ENCODE measurements at regions not wholly inside any gene's neighbourhood (a gene's known extent, or its start where the extent isn't known, plus 50 kb on each side); places are given as distances from the start of the nearest gene placed in this dataset.

GRCh38 chr7:131613909-131614308, 57.5 kb upstream of the PODXL start:
- TF ChIP-seq, protein P1, sequence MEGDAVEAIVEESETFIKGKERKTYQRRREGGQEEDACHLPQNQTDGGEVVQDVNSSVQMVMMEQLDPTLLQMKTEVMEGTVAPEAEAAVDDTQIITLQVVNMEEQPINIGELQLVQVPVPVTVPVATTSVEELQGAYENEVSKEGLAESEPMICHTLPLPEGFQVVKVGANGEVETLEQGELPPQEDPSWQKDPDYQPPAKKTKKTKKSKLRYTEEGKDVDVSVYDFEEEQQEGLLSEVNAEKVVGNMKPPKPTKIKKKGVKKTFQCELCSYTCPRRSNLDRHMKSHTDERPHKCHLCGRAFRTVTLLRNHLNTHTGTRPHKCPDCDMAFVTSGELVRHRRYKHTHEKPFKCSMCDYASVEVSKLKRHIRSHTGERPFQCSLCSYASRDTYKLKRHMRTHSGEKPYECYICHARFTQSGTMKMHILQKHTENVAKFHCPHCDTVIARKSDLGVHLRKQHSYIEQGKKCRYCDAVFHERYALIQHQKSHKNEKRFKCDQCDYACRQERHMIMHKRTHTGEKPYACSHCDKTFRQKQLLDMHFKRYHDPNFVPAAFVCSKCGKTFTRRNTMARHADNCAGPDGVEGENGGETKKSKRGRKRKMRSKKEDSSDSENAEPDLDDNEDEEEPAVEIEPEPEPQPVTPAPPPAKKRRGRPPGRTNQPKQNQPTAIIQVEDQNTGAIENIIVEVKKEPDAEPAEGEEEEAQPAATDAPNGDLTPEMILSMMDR (IDR thresholded peaks at IDR 0.05) = no peak
- intact Hi-C loops (cut with DNase I) = no loop called here
- ATAC-seq (no peak), DNase-seq (no peak)
- H3K9me3 ChIP-seq = no peaks in the 10 kb centered on the region
- H3K27me3 ChIP-seq = no peaks in the 10 kb centered on the region
- H3K4me3 ChIP-seq = no peak overlapping the region
- H3K4me1 ChIP-seq = peaks cover 0 to 7% (median 1%) of the 10 kb centered on the region in 9 donors
- H3K27ac ChIP-seq = peak overlapping the region in 1 of 10 donors; percentile 10
- no peaks in the 10 kb centered on the region for H3K36me3 ChIP-seq
- WGBS, 2 donors = 73 to 77% methylated on average over 7 of the region's 7 CpGs

DNA sequence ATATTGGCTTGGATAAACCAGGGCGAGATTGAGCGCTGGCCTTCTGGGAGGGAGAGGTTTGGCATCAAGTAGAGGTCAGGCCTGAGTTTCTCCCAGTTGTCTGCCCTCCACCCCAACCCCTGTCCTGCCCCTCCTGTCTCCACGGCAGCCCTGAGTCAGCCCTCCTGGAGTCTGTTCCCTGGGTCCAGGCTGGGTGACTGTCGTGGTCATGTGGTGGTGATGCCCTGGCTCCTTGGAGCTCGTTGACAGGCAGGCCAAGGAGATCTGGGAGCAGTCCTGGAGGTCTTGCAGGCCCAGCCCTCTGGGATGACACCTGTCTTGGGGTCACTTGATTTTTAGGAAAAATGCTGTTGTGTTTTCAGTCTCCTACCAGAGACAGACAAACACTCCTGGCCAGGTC, 53.6 kb upstream of the PODXL start:
- H3K9me3 ChIP-seq = no peaks in the 10 kb centered on the region
- no peak for DNase-seq
- no peak overlapping the region for H3K4me3 ChIP-seq
- no peak overlapping the region for H3K27ac ChIP-seq
- H3K36me3 ChIP-seq = no peaks in the 10 kb centered on the region
- H3K4me1 ChIP-seq = peaks cover 0 to 13% (median 9%) of the 10 kb centered on the region in 9 donors
- WGBS, 2 donors = 88 to 95% methylated on average over 5 of the region's 5 CpGs
- no peaks in the 10 kb centered on the region for H3K27me3 ChIP-seq
- TF ChIP-seq, protein P1 (IDR thresholded peaks at IDR 0.05) = no peak
- ATAC-seq = no peak
- intact Hi-C loops (cut with DNase I) = no loop called here

DNA sequence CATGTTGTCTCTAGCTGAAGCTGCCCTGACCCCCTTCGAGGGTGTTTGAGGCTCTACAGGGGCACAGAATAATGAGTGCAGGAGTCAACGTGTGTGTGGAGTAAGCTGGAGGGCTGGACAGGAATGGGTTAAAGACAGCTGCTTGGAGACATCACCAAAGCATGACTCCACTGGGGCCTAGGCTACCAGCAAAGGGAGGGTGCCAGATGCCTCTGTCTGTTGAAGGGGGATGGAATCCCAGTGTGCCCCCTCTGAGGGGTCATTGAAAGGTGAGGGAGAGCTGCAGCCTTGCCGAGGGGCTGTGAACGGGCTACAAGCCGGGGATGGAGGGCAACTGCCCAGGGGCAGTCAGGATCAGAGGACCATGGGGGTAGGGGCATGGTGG, 51.7 kb upstream of the PODXL start:
- Histone ChIP-seq H3K9me3 (no peaks in the 10 kb centered on the region), H3K36me3 (no peaks in the 10 kb centered on the region), H3K27ac (no peak overlapping the region), H3K4me3 (no peak overlapping the region), H3K27me3 (no peaks in the 10 kb centered on the region), H3K4me1 (peaks cover 0 to 22% (median 11%) of the 10 kb centered on the region in 9 donors)
- 63 to 69% methylated on average over 5 of the region's 5 CpGs for WGBS, 2 donors
- TF ChIP-seq, protein P1 (IDR thresholded peaks at IDR 0.05) = no peak
- DNase-seq = no peak
- intact Hi-C loops (cut with DNase I) = no loop called here
- no peak for ATAC-seq

GRCh38 chr7:131607291-131608115, 51.1 kb upstream of the PODXL start:
- TF ChIP-seq, protein P1 (IDR thresholded peaks at IDR 0.05) = no peak
- H3K27ac ChIP-seq = no peak overlapping the region
- H3K27me3 ChIP-seq = no peaks in the 10 kb centered on the region
- intact Hi-C loops (cut with DNase I) = no loop called here
- H3K4me1 ChIP-seq = peaks cover 0 to 27% (median 11%) of the 10 kb centered on the region in 9 donors
- no peaks in the 10 kb centered on the region for H3K9me3 ChIP-seq
- no peak for ATAC-seq
- DNase-seq = no peak
- H3K4me3 ChIP-seq = no peak overlapping the region
- WGBS, 2 donors = 74 to 78% methylated on average over 21 of the region's 21 CpGs
- no peaks in the 10 kb centered on the region for H3K36me3 ChIP-seq
